Neural cell (in vitro differentiated cells): ENCODE measurements at regions not wholly inside any gene's neighbourhood (a gene's known extent, or its start where the extent isn't known, plus 50 kb on each side); places are given as distances from the start of the nearest gene placed in this dataset.

ENCODE experiments used
- H2AFZ ChIP-seq: fragments of 200-600, 300-800 bp; sonication (generic), shearing (Covaris generic); 2 replicates; pipeline ENCODE4 v1.6.0; 2014; ENCODE audit warnings: low read depth, mild to moderate bottlenecking, antibody characterized with exemption, low read length, moderate library complexity
- H3F3A ChIP-seq: fragments of 200-600 bp; shearing (Covaris generic); 2 replicates; pipeline ENCODE4 v1.6.1; 2016; ENCODE audit warnings: mild to moderate bottlenecking, moderate library complexity, mixed read lengths, antibody characterized with exemption, low read length; ENCODE audit not compliant: insufficient read depth, poor library complexity, severe bottlenecking
- H3K27ac ChIP-seq: fragments of 200-600, 300-800 bp; sonication (generic), shearing (Covaris generic); 2 replicates; pipeline ENCODE4 v1.5.1; 2014; ENCODE audit warnings: mild to moderate bottlenecking, low read length, moderate library complexity
- H3K27me3 ChIP-seq: fragments of 300-800, 200-600 bp; sonication (generic), shearing (Covaris generic); 2 replicates; pipeline ENCODE4 v1.6.0; 2014; ENCODE audit warnings: mild to moderate bottlenecking, low read depth, low read length, moderate library complexity; ENCODE audit not compliant: insufficient read depth
- H3K36me3 ChIP-seq: fragments of 300-800, 200-600 bp; sonication (generic), shearing (Covaris generic); 2 replicates; pipeline ENCODE4 v1.5.1; 2014; ENCODE audit warnings: mild to moderate bottlenecking, antibody characterized with exemption, low read length, moderate library complexity; ENCODE audit not compliant: insufficient read depth
- H3K4me2 ChIP-seq: fragments of 300-800, 200-600 bp; sonication (generic), shearing (Covaris generic); 2 replicates; pipeline ENCODE4 v1.6.0; 2014; ENCODE audit warnings: mild to moderate bottlenecking, low read length
- H3K4me3 ChIP-seq: fragments of 300-800, 200-600 bp; sonication (generic), shearing (Covaris generic); 2 replicates; pipeline ENCODE4 v1.5.1; 2014; ENCODE audit warnings: mild to moderate bottlenecking, low read length, moderate library complexity
- H3K79me2 ChIP-seq: fragments of 200-600 bp; shearing (Covaris generic); replicated peaks from 2 replicates; pipeline ENCODE4 v1.6.0; 2014; ENCODE audit warnings: mild to moderate bottlenecking, low read length, moderate library complexity; ENCODE audit not compliant: insufficient read depth
- H3K9ac ChIP-seq: fragments of 300-800, 200-600 bp; sonication (generic), shearing (Covaris generic); 2 replicates; pipeline ENCODE4 v1.6.1; 2016; ENCODE audit warnings: mild to moderate bottlenecking, low read length, mixed read lengths
- H3K9me2 ChIP-seq: fragments of 200-600 bp; shearing (Covaris generic); 2 replicates; pipeline ENCODE4 v1.6.1; 2016; ENCODE audit warnings: mild to moderate bottlenecking, low read length, mixed read lengths; ENCODE audit not compliant: insufficient read depth
- H3K9me3 ChIP-seq: fragments of 200-600, 300-800 bp; sonication (generic), shearing (Covaris generic); 2 replicates; pipeline ENCODE4 v1.6.1; 2016; ENCODE audit warnings: mild to moderate bottlenecking, mixed run types, low read length, moderate library complexity, mixed read lengths
- H4K20me1 ChIP-seq: fragments of 200-600 bp; shearing (Covaris generic); 2 replicates; pipeline ENCODE4 v1.6.1; 2016; ENCODE audit warnings: mild to moderate bottlenecking, mixed run types; ENCODE audit not compliant: insufficient read depth
- CTCF ChIP-seq: fragments of 450-650 bp; IDR thresholded peaks from 2 replicates; pipeline ENCODE4 v1.5.1; 2014; ENCODE audit warnings: antibody characterized with exemption, mild to moderate bottlenecking, moderate library complexity; ENCODE audit not compliant: poor library complexity, severe bottlenecking
- EP300 ChIP-seq: fragments of 450-650 bp; conservative IDR thresholded peaks from 2 replicates; pipeline ENCODE4 v1.6.1; 2014; ENCODE audit warnings: antibody characterized with exemption, mild to moderate bottlenecking, moderate library complexity; ENCODE audit not compliant: poor library complexity, severe bottlenecking
- EZH2 ChIP-seq: fragments of 200-600, 300-800 bp; shearing (Covaris generic), sonication (generic); IDR thresholded peaks from 2 replicates; pipeline ENCODE4 v1.6.1; 2014; ENCODE audit warnings: antibody characterized with exemption, low read length, borderline replicate concordance, mild to moderate bottlenecking; ENCODE audit not compliant: insufficient read depth, poor library complexity, severe bottlenecking
- MXI1 ChIP-seq: fragments of 450-650 bp; conservative IDR thresholded peaks from 2 replicates; pipeline ENCODE4 v1.6.1; 2014; ENCODE audit warnings: antibody characterized with exemption, mild to moderate bottlenecking; ENCODE audit not compliant: poor library complexity, severe bottlenecking
- POLR2AphosphoS5 ChIP-seq: IDR thresholded peaks from 2 replicates; pipeline ENCODE4 v1.6.1; 2012
- RAD21 ChIP-seq: fragments of 450-650 bp; conservative IDR thresholded peaks from 2 replicates; pipeline ENCODE4 v1.6.1; 2014; ENCODE audit warnings: antibody characterized with exemption, mild to moderate bottlenecking, moderate library complexity
- REST ChIP-seq: IDR thresholded peaks from 2 replicates; pipeline ENCODE4 v1.6.1; 2012; ENCODE audit warnings: borderline replicate concordance
- SMC3 ChIP-seq: fragments of 450-650 bp; conservative IDR thresholded peaks from 2 replicates; pipeline ENCODE4 v1.6.1; 2014; ENCODE audit warnings: antibody characterized with exemption, mild to moderate bottlenecking, moderate library complexity; ENCODE audit not compliant: poor library complexity
- TAF1 ChIP-seq: IDR thresholded peaks from 2 replicates; pipeline ENCODE4 v1.6.1; 2012; ENCODE audit warnings: low read depth

GRCh38 chr12:71297930-71298329 lies 140.1 kb upstream of the TSPAN8 start:
- H3K9me2 ChIP-seq = no peaks in the 10 kb centered on the region
- H3K36me3 ChIP-seq = no peaks in the 10 kb centered on the region
- H3K79me2 ChIP-seq = no peaks in the 10 kb centered on the region
- H3F3A ChIP-seq = no peaks in the 10 kb centered on the region
- no peaks in the 10 kb centered on the region for H3K9me3 ChIP-seq
- H3K4me3 ChIP-seq = no peak overlapping the region
- H4K20me1 ChIP-seq = no peaks in the 10 kb centered on the region
- TF ChIP-seq EP300 (no peak), TAF1 (no peak), SMC3 (no peak), CTCF (no peak), REST (no peak), EZH2 (no peak), POLR2AphosphoS5 (no peak), RAD21 (no peak), MXI1 (no peak)
- H3K9ac ChIP-seq = no peak overlapping the region
- H3K4me2 ChIP-seq = no peak overlapping the region
- H3K27ac ChIP-seq = no peak overlapping the region
- H2AFZ ChIP-seq = no peak overlapping the region
- H3K27me3 ChIP-seq = no peaks in the 10 kb centered on the region

- TF ChIP-seq EP300 (no peak), MXI1 (no peak), CTCF (no peak), REST (no peak), RAD21 (no peak), TAF1 (no peak), SMC3 (no peak), EZH2 (no peak), POLR2AphosphoS5 (no peak)
- no peaks in the 10 kb centered on the region for H3K9me2 ChIP-seq
Measured at GRCh38 chr12:71295953-71296352, 138.2 kb upstream of the TSPAN8 start.

More at GRCh38 chr12:71295953-71296352, 138.2 kb upstream of the TSPAN8 start:
- H4K20me1 ChIP-seq = no peaks in the 10 kb centered on the region
- H3K9ac ChIP-seq = no peak overlapping the region
- no peak overlapping the region for H3K4me3 ChIP-seq
- H3K79me2 ChIP-seq = no peaks in the 10 kb centered on the region
- no peaks in the 10 kb centered on the region for H3K36me3 ChIP-seq
- H3K27ac ChIP-seq = no peak overlapping the region
- no peak overlapping the region for H3K4me2 ChIP-seq
- no peaks in the 10 kb centered on the region for H3K9me3 ChIP-seq
- no peaks in the 10 kb centered on the region for H3K27me3 ChIP-seq
- H3F3A ChIP-seq = no peaks in the 10 kb centered on the region
- H2AFZ ChIP-seq = no peak overlapping the region
